ENCODE measurements at regions not wholly inside any gene's neighbourhood (a gene's known extent, or its start where the extent isn't known, plus 50 kb on each side); places are given as distances from the start of the nearest gene placed in this dataset.
A peak's percentile ranks its signal among the peaks of the same experiment; 100 is the strongest.

- H3K79me2 ChIP-seq (ENCODE audit: insufficient read depth, low read length), result no peaks in the 10 kb centered on the region
- no peaks in the 10 kb centered on the region for H3K9me3 ChIP-seq (ENCODE audit: low read length)
- no peaks in the 10 kb centered on the region for H3K9me2 ChIP-seq (ENCODE audit: low read depth, low read length)
- no peak overlapping the region for H3K4me2 ChIP-seq (ENCODE audit: low read length)
- H3K4me1 ChIP-seq (ENCODE audit: insufficient read depth, low read length, severe bottlenecking), result peaks cover 33% of the 10 kb centered on the region
- H4K20me1 ChIP-seq (ENCODE audit: insufficient read depth, low read length), result no peaks in the 10 kb centered on the region
- H3K27me3 ChIP-seq (ENCODE audit: insufficient read depth, low read length), result no peaks in the 10 kb centered on the region
- TF ChIP-seq CTCF (IDR thresholded peaks at IDR 0.05; ENCODE audit: low read length) (no peak), EZH2 (IDR thresholded peaks at IDR 0.05; ENCODE audit: borderline replicate concordance, low read length) (no peak)
- H3K27ac ChIP-seq (ENCODE audit: low read depth, low read length, poor library complexity, severe bottlenecking), result no peak overlapping the region
- no peak overlapping the region for H2AFZ ChIP-seq (ENCODE audit: low read length)
- no peaks in the 10 kb centered on the region for H3F3A ChIP-seq (ENCODE audit: insufficient read depth, low read length)
- no peak overlapping the region for H3K9ac ChIP-seq (ENCODE audit: low read length)
- no peak overlapping the region for H3K4me3 ChIP-seq (ENCODE audit: low read depth, low read length, poor library complexity, severe bottlenecking)
- H3K36me3 ChIP-seq (ENCODE audit: insufficient read depth, low read length), result no peaks in the 10 kb centered on the region
Measured at GRCh38 chr12:124400124-124400523, 105.2 kb downstream of the RFLNA start.

GRCh38 chr12:124399622-124400021 is 104.7 kb downstream of the RFLNA start:
- Histone ChIP-seq H3F3A (ENCODE audit: insufficient read depth, low read length) (no peaks in the 10 kb centered on the region), H3K4me3 (ENCODE audit: low read depth, low read length, poor library complexity, severe bottlenecking) (no peak overlapping the region), H3K9ac (ENCODE audit: low read length) (no peak overlapping the region), H3K36me3 (ENCODE audit: insufficient read depth, low read length) (no peaks in the 10 kb centered on the region), H3K4me2 (ENCODE audit: low read length) (no peak overlapping the region), H2AFZ (ENCODE audit: low read length) (no peak overlapping the region), H3K79me2 (ENCODE audit: insufficient read depth, low read length) (no peaks in the 10 kb centered on the region), H4K20me1 (ENCODE audit: insufficient read depth, low read length) (no peaks in the 10 kb centered on the region), H3K9me3 (ENCODE audit: low read length) (no peaks in the 10 kb centered on the region), H3K27ac (ENCODE audit: low read depth, low read length, poor library complexity, severe bottlenecking) (no peak overlapping the region), H3K4me1 (ENCODE audit: insufficient read depth, low read length, severe bottlenecking) (peaks cover 33% of the 10 kb centered on the region), H3K9me2 (ENCODE audit: low read depth, low read length) (no peaks in the 10 kb centered on the region), H3K27me3 (ENCODE audit: insufficient read depth, low read length) (no peaks in the 10 kb centered on the region)
- TF ChIP-seq EZH2 (IDR thresholded peaks at IDR 0.05; ENCODE audit: borderline replicate concordance, low read length), result no peak
- TF ChIP-seq CTCF (IDR thresholded peaks at IDR 0.05; ENCODE audit: low read length), result peak; percentile 87

GRCh38 chr12:124398578-124399227 is 103.8 kb downstream of the RFLNA start:
- H3K4me2 ChIP-seq (ENCODE audit: low read length), result no peak overlapping the region
- no peak overlapping the region for H2AFZ ChIP-seq (ENCODE audit: low read length)
- no peaks in the 10 kb centered on the region for H3K9me3 ChIP-seq (ENCODE audit: low read length)
- H3K4me1 ChIP-seq (ENCODE audit: insufficient read depth, low read length, severe bottlenecking), result peaks cover 36% of the 10 kb centered on the region
- H3F3A ChIP-seq (ENCODE audit: insufficient read depth, low read length), result no peaks in the 10 kb centered on the region
- no peaks in the 10 kb centered on the region for H3K27me3 ChIP-seq (ENCODE audit: insufficient read depth, low read length)
- H3K27ac ChIP-seq (ENCODE audit: low read depth, low read length, poor library complexity, severe bottlenecking), result peak overlapping the region; percentile 56
- no peak overlapping the region for H3K9ac ChIP-seq (ENCODE audit: low read length)
- no peaks in the 10 kb centered on the region for H3K9me2 ChIP-seq (ENCODE audit: low read depth, low read length)
- H3K79me2 ChIP-seq (ENCODE audit: insufficient read depth, low read length), result no peaks in the 10 kb centered on the region
- TF ChIP-seq CTCF (IDR thresholded peaks at IDR 0.05; ENCODE audit: low read length), result no peak; the same call in 1 of the 2 replicates
- TF ChIP-seq EZH2 (IDR thresholded peaks at IDR 0.05; ENCODE audit: borderline replicate concordance, low read length), result no peak
- no peaks in the 10 kb centered on the region for H3K36me3 ChIP-seq (ENCODE audit: insufficient read depth, low read length)
- H3K4me3 ChIP-seq (ENCODE audit: low read depth, low read length, poor library complexity, severe bottlenecking), result no peak overlapping the region
- H4K20me1 ChIP-seq (ENCODE audit: insufficient read depth, low read length), result no peaks in the 10 kb centered on the region
